ENCODE measurements at regions not wholly inside any gene's neighbourhood (a gene's known extent, or its start where the extent isn't known, plus 50 kb on each side); places are given as distances from the start of the nearest gene placed in this dataset.

DNA sequence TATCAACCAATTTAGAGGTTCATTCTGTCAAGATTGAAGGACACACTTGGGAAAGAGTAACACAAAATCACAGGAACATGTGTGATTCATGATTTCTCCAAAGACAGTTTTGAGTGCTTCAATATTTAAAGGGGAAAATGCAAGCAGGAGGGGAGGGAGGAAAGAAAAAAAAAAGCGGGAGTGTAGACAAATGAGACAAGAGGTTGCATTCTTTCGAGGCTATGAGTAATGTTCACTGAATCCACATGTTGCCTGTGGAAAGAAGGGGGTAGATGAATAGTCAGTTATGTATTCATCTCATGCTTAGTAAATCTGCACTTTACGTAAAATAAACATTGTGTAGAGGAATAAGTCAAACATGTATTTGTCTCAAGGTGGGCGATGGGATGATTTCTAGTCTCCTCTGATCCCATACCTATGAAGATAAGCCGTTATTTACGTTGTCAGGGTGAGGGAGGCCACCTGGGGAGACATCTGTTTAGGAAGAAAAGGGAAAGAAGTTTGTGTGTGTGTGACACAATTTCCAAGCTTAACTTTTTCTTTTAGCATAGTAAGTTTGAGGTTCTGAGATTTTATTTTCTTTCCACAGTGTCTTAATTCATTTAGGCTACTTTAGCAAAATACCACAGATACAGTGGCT lies 211.0 kb upstream of the ZC3H15 start:
- ChIA-PET POLR2A (no interaction called here), CTCF (no interaction called here)
- no peaks in the 10 kb centered on the region for H4K20me1 ChIP-seq (ENCODE audit: control insufficient read depth, insufficient read depth, low read length, poor library complexity, severe bottlenecking)
- intact Hi-C loops (cut with micrococcal nuclease), result no loop called here
- Mint-ChIP-seq H3K27me3 (no peaks in the 10 kb centered on the region), H3K4me1 (no peaks in the 10 kb centered on the region), H3K9me3 (ENCODE audit: insufficient read depth) (peaks cover 3% of the 10 kb centered on the region), H3K27ac (no peak overlapping the region), H3K4me3 (no peak overlapping the region)
- TF ChIP-seq, protein P1, sequence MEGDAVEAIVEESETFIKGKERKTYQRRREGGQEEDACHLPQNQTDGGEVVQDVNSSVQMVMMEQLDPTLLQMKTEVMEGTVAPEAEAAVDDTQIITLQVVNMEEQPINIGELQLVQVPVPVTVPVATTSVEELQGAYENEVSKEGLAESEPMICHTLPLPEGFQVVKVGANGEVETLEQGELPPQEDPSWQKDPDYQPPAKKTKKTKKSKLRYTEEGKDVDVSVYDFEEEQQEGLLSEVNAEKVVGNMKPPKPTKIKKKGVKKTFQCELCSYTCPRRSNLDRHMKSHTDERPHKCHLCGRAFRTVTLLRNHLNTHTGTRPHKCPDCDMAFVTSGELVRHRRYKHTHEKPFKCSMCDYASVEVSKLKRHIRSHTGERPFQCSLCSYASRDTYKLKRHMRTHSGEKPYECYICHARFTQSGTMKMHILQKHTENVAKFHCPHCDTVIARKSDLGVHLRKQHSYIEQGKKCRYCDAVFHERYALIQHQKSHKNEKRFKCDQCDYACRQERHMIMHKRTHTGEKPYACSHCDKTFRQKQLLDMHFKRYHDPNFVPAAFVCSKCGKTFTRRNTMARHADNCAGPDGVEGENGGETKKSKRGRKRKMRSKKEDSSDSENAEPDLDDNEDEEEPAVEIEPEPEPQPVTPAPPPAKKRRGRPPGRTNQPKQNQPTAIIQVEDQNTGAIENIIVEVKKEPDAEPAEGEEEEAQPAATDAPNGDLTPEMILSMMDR (IDR thresholded peaks at IDR 0.05), result no peak
- no peak for TF ChIP-seq EZH2 (IDR thresholded peaks at IDR 0.05; ENCODE audit: borderline replicate concordance, insufficient read depth, low read depth, low read length, poor library complexity, severe bottlenecking)
- H3K79me2 ChIP-seq (ENCODE audit: control insufficient read depth, insufficient read depth, low read length), result no peaks in the 10 kb centered on the region
- H2AFZ ChIP-seq (ENCODE audit: insufficient read depth, low read depth, low read length, poor library complexity, severe bottlenecking), result no peak overlapping the region
- no peak overlapping the region for H3K4me3 ChIP-seq (ENCODE audit: control extremely low read depth in 1 of 5, extremely low read depth in 1 of 5, insufficient read depth in 1 of 5, low read depth in 2 of 5, low read length in 4 of 5)
- H3K9ac ChIP-seq (ENCODE audit: low read length), result no peak overlapping the region
- H3K9me3 ChIP-seq (ENCODE audit: control extremely low read depth in 1 of 3, control insufficient read depth in 2 of 3, insufficient read depth in 1 of 3, low read length in 2 of 3), result peaks cover 0 to 4% (median 0%) of the 10 kb centered on the region in 3 donors
- H3K4me1 ChIP-seq (ENCODE audit: control insufficient read depth in 2 of 2, insufficient read depth in 2 of 2, low read length in 2 of 2), result no peaks in the 10 kb centered on the region
- no peaks in the 10 kb centered on the region for H3K27me3 ChIP-seq (replicated peaks in 1 of 4; ENCODE audit: control extremely low read depth in 1 of 4, control insufficient read depth in 3 of 4, insufficient read depth in 4 of 4, low read length in 3 of 4)
- no peak overlapping the region for H3K27ac ChIP-seq (ENCODE audit: low read length in 2 of 2)
- no peak overlapping the region for H3K4me2 ChIP-seq (replicated peaks; ENCODE audit: low read depth, low read length, poor library complexity, severe bottlenecking)
- ATAC-seq (ENCODE audit: low read depth) (no peak), DNase-seq (no peak)
- 94% methylated on average over 3 of the region's 6 CpGs for WGBS (ENCODE audit: insufficient coverage)
- H3K36me3 ChIP-seq (replicated peaks in 1 of 2; ENCODE audit: control extremely low read depth in 1 of 2, control insufficient read depth in 1 of 2, extremely low read depth in 1 of 2, insufficient read depth in 2 of 2, low read length in 1 of 2), result no peaks in the 10 kb centered on the region

DNA sequence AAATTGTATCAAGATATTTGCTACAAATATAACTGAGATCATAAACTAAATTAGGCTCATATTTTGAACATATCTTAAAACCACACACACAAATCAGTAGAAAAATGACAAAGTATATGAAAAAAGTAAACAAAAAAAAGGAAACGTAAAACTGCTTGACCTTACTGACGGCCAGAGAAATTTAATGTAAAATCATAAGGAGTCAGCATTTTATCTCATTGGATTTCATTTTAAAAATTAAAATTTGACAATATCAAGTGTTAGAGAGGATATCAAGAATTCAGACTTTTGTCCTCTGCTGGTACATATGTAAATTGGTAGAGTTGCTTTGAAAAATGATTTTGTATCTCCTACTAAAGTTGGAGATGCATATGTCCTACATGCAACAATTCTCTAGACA lies 209.2 kb upstream of the ZC3H15 start:
- H3K27ac Mint-ChIP-seq, result no peak overlapping the region
- no CpG with 5 or more reads among the region's 2 CpGs for WGBS (ENCODE audit: insufficient coverage)
- no peak overlapping the region for H3K27ac ChIP-seq (ENCODE audit: low read length in 2 of 2)
- intact Hi-C loops (cut with micrococcal nuclease), result no loop called here
- no peaks in the 10 kb centered on the region for H3K36me3 ChIP-seq (replicated peaks in 1 of 2; ENCODE audit: control extremely low read depth in 1 of 2, control insufficient read depth in 1 of 2, extremely low read depth in 1 of 2, insufficient read depth in 2 of 2, low read length in 1 of 2)
- ChIA-PET CTCF (no interaction called here), POLR2A (no interaction called here)
- no peaks in the 10 kb centered on the region for H3K27me3 Mint-ChIP-seq
- no peak overlapping the region for H2AFZ ChIP-seq (ENCODE audit: insufficient read depth, low read depth, low read length, poor library complexity, severe bottlenecking)
- no peaks in the 10 kb centered on the region for H3K4me1 ChIP-seq (ENCODE audit: control insufficient read depth in 2 of 2, insufficient read depth in 2 of 2, low read length in 2 of 2)
- no peak overlapping the region for H3K9ac ChIP-seq (ENCODE audit: low read length)
- TF ChIP-seq, protein P1 (IDR thresholded peaks at IDR 0.05), result no peak
- no peak for TF ChIP-seq EZH2 (IDR thresholded peaks at IDR 0.05; ENCODE audit: borderline replicate concordance, insufficient read depth, low read depth, low read length, poor library complexity, severe bottlenecking)
- H3K4me3 Mint-ChIP-seq, result no peak overlapping the region
- peaks cover 3% of the 10 kb centered on the region for H3K9me3 Mint-ChIP-seq (ENCODE audit: insufficient read depth)
- H3K4me2 ChIP-seq (replicated peaks; ENCODE audit: low read depth, low read length, poor library complexity, severe bottlenecking), result no peak overlapping the region
- DNase-seq (no peak), ATAC-seq (ENCODE audit: low read depth) (no peak)
- H3K4me3 ChIP-seq (ENCODE audit: control extremely low read depth in 1 of 5, extremely low read depth in 1 of 5, insufficient read depth in 1 of 5, low read depth in 2 of 5, low read length in 4 of 5), result no peak overlapping the region
- H4K20me1 ChIP-seq (ENCODE audit: control insufficient read depth, insufficient read depth, low read length, poor library complexity, severe bottlenecking), result no peaks in the 10 kb centered on the region
- H3K27me3 ChIP-seq (replicated peaks in 1 of 4; ENCODE audit: control extremely low read depth in 1 of 4, control insufficient read depth in 3 of 4, insufficient read depth in 4 of 4, low read length in 3 of 4), result no peaks in the 10 kb centered on the region
- H3K79me2 ChIP-seq (ENCODE audit: control insufficient read depth, insufficient read depth, low read length), result no peaks in the 10 kb centered on the region
- H3K4me1 Mint-ChIP-seq, result no peaks in the 10 kb centered on the region
- peaks cover 0 to 4% (median 0%) of the 10 kb centered on the region in 3 donors for H3K9me3 ChIP-seq (ENCODE audit: control extremely low read depth in 1 of 3, control insufficient read depth in 2 of 3, insufficient read depth in 1 of 3, low read length in 2 of 3)
